ENCODE measurements at regions not wholly inside any gene's neighbourhood (a gene's known extent, or its start where the extent isn't known, plus 50 kb on each side); places are given as distances from the start of the nearest gene placed in this dataset.

DNA sequence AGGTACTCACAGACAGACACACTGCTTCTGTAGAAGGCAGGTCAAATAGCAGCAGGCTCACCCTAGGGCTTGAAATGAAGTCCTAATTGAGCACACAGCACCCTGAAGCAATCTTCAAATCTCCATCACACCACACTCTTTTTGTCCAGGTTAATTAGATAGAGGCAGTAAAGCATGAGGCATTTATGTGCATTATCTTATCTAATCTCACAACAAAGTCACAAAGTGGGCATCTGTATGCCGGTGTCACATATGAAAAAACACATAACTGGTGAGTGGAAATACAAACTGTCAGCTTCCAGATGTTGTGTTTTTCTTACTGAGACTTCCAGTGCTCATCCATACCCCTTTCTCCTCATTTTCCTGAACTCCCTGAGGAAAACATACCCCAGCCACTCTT, 63.8 kb upstream of the NRBF2 start:
- Histone ChIP-seq H3K4me1 (ENCODE audit: insufficient read depth, low read length) (no peaks in the 10 kb centered on the region), H3K27ac (ENCODE audit: extremely low read length, insufficient read depth, low read length) (no peak overlapping the region), H2AFZ (ENCODE audit: low read length) (no peak overlapping the region), H3K79me2 (ENCODE audit: insufficient read depth, low read length) (no peaks in the 10 kb centered on the region), H3K4me2 (ENCODE audit: low read depth, low read length) (no peak overlapping the region), H3K27me3 (ENCODE audit: control insufficient read depth in 1 of 2, insufficient read depth in 2 of 2, low read length in 2 of 2) (peaks cover 1 to 35% of the 10 kb centered on the region in 2 experiments), H4K20me1 (ENCODE audit: insufficient read depth, low read length) (no peaks in the 10 kb centered on the region), H3K4me3 (replicated peaks in 1 of 3; ENCODE audit: insufficient read depth in 1 of 3, low read depth in 2 of 3, low read length in 3 of 3) (no peak overlapping the region), H3K36me3 (replicated peaks in 1 of 2; ENCODE audit: control insufficient read depth in 1 of 2, insufficient read depth in 2 of 2, low read length in 2 of 2) (no peaks in the 10 kb centered on the region), H3K9me3 (ENCODE audit: low read length) (no peaks in the 10 kb centered on the region), H3K9ac (ENCODE audit: insufficient read depth, low read depth, low read length) (no peak overlapping the region)
- no TSS peak for BruUV-seq (replicated peaks)
- FAIRE-seq (no peak), ATAC-seq (no peak), DNase-seq (ENCODE audit: low spot score) (no peak)
- in situ Hi-C loops (cut with HindIII; ENCODE audit: extremely low pct_ligation_motif_present, low pct_unique_long_range_greater_than_20kb) (no loop called here), intact Hi-C loops (cut with micrococcal nuclease; ENCODE audit: unreplicated experiment) (no loop called here)
- WGBS (ENCODE audit: low lambda C conversion rate): 5% methylated on average over 1 of the region's 1 CpG
- POLR2A ChIA-PET: no interaction called here
- CTCF ChIA-PET (ENCODE audit: low intra/inter-chr PET ratio, low total read pairs): no interaction called here
- TF ChIP-seq GATAD2A (CRISPR knock-in tag; IDR thresholded peaks at IDR 0.05) (no peak), ZNF235 (CRISPR knock-in tag; IDR thresholded peaks at IDR 0.05; ENCODE audit: borderline replicate concordance) (no peak), ZFYVE20 (CRISPR knock-in tag; IDR thresholded peaks at IDR 0.05; ENCODE audit: borderline replicate concordance, low read depth) (no peak), ZNF577 (CRISPR knock-in tag; IDR thresholded peaks at IDR 0.05; ENCODE audit: borderline replicate concordance, low read depth) (no peak), FIP1L1 (IDR thresholded peaks at IDR 0.05; ENCODE audit: borderline replicate concordance, insufficient read depth, low read depth, low read length) (no peak), HNRNPL (IDR thresholded peaks at IDR 0.05; ENCODE audit: low read depth, low read length) (no peak), MIER2 (CRISPR knock-in tag; IDR thresholded peaks at IDR 0.05) (no peak), GMEB2 (CRISPR knock-in tag; IDR thresholded peaks at IDR 0.05; ENCODE audit: low read depth) (no peak), ZHX2 (IDR thresholded peaks at IDR 0.05; ENCODE audit: low read depth) (no peak), ZHX2 (CRISPR knock-in tag; IDR thresholded peaks at IDR 0.05; ENCODE audit: borderline replicate concordance) (no peak), EHMT2 (IDR thresholded peaks at IDR 0.05; ENCODE audit: borderline replicate concordance, low read depth, low read length) (no peak), FOXM1 (CRISPR knock-in tag; IDR thresholded peaks at IDR 0.05) (no peak)
- TF ChIP-seq, protein P1, sequence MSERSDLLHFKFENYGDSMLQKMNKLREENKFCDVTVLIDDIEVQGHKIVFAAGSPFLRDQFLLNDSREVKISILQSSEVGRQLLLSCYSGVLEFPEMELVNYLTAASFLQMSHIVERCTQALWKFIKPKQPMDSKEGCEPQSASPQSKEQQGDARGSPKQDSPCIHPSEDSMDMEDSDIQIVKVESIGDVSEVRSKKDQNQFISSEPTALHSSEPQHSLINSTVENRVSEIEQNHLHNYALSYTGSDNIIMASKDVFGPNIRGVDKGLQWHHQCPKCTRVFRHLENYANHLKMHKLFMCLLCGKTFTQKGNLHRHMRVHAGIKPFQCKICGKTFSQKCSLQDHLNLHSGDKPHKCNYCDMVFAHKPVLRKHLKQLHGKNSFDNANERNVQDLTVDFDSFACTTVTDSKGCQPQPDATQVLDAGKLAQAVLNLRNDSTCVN (CRISPR knock-in tag; IDR thresholded peaks at IDR 0.05; ENCODE audit: borderline replicate concordance): no peak
- TF ChIP-seq, protein P2, sequence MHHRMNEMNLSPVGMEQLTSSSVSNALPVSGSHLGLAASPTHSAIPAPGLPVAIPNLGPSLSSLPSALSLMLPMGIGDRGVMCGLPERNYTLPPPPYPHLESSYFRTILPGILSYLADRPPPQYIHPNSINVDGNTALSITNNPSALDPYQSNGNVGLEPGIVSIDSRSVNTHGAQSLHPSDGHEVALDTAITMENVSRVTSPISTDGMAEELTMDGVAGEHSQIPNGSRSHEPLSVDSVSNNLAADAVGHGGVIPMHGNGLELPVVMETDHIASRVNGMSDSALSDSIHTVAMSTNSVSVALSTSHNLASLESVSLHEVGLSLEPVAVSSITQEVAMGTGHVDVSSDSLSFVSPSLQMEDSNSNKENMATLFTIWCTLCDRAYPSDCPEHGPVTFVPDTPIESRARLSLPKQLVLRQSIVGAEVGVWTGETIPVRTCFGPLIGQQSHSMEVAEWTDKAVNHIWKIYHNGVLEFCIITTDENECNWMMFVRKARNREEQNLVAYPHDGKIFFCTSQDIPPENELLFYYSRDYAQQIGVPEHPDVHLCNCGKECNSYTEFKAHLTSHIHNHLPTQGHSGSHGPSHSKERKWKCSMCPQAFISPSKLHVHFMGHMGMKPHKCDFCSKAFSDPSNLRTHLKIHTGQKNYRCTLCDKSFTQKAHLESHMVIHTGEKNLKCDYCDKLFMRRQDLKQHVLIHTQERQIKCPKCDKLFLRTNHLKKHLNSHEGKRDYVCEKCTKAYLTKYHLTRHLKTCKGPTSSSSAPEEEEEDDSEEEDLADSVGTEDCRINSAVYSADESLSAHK (CRISPR knock-in tag; IDR thresholded peaks at IDR 0.05; ENCODE audit: borderline replicate concordance): no peak
